ENCODE measurements at regions not wholly inside any gene's neighbourhood (a gene's known extent, or its start where the extent isn't known, plus 50 kb on each side); places are given as distances from the start of the nearest gene placed in this dataset.
"Not testable (repeated sequence)": the region's sequence is repeated elsewhere in the genome, so short reads cannot be mapped to it uniquely, and the experiment has no call there.

DNA sequence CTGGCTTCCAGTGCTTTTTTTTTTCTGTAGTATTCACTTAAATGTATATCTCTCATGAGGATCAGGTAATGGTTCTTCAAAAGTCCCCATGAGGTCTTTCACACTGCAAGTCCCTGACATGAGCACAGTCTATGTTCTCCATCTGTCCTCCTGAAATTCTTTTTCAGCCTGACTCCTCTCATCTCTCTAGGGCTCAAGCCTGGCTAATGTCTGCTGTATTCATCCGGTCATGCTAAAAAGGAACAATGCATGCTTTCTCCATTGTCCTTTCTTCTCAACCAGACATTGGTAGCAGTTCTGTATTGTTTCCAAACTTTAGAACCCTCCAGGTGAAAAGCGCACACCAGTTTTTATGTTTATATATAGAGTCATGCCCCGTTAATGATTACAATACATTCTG lies 368.3 kb upstream of the OLFM3 start:
- no peak for DNase-seq (ENCODE audit: low read depth in 4 of 4, low spot score in 3 of 4)

GRCh38 chr1:102336602-102337001 lies 339.9 kb upstream of the OLFM3 start:
- DNase-seq (ENCODE audit: low read depth in 4 of 4, low spot score in 3 of 4) = no peak

- no peak for DNase-seq (ENCODE audit: low read depth in 4 of 4, low spot score in 3 of 4)
Measured at GRCh38 chr1:102318104-102318806, 321.5 kb upstream of the OLFM3 start.

- DNase-seq (ENCODE audit: low read depth in 4 of 4, low spot score in 3 of 4) = no peak
Measured at GRCh38 chr1:102315096-102315495, 318.4 kb upstream of the OLFM3 start.

DNA sequence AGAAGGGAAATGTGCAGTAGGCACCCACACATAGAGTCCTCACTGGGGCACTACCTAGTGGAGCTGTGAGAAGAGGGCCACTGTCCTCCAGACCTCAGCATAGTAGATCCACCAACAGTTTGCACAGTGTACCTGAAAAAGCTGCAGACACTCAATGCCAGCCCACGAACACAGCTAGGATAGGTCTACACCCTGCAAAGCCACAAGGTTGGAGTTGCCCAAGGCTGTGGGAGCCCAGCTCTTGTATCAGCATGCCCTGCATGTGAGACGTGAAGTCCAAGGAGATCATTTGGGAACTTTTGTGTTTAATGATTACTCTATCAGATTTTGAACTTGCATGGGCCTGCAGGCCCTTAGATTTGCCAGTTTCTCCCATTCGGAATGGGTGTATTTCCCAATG lies 299.4 kb upstream of the OLFM3 start:
- DNase-seq (ENCODE audit: low read depth in 4 of 4, low spot score in 3 of 4) = no peak

GRCh38 chr1:102282955-102283354 lies 286.2 kb upstream of the OLFM3 start:
- no peak for DNase-seq (ENCODE audit: low read depth in 4 of 4, low spot score in 3 of 4)

DNA sequence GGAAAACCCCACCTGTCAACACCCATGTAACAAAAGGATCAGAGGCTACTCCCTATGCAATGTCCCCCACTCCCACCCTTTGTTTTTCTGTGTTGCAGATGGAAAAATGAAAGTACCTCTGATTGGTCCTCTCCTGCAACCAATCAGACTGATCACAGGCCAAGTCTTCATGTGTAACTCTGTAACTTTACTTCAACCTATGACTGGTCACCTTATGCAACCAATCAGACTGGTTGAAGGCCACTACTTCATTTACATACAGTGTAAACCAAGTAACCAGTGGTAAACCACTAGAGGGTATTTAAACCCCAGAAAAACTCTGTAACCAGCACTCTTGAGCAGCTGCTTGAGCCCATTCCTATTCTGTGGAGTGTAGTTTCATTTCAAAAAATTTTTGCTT lies 266.3 kb upstream of the OLFM3 start:
- no peak for DNase-seq (ENCODE audit: low read depth in 4 of 4, low spot score in 3 of 4)

GRCh38 chr1:102252731-102253505 lies 256.2 kb upstream of the OLFM3 start:
- DNase-seq (ENCODE audit: low read depth in 4 of 4, low spot score in 3 of 4) = no peak

GRCh38 chr1:102241431-102242338 lies 245.0 kb upstream of the OLFM3 start:
- DNase-seq (ENCODE audit: low read depth in 4 of 4, low spot score in 3 of 4) = no peak

DNA sequence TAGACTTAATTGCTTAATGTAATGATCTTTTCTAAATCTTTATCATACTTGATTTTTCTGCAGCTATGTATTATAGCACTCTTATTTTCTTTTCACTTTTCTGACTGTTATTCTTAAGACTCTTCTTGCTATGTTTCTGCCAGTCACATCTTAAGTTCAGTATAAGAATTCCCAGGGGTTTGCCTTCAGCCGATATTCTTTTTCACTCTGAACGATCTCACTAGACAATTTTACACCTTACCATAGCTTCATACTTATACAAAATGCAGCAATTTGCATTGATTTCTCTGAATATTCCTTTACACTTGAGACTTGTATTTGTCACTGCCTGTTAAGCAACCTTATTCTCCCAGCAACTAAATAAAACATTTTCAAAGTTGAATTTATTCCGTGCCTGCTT lies 242.5 kb upstream of the OLFM3 start:
- no peak for DNase-seq (ENCODE audit: low read depth in 4 of 4, low spot score in 3 of 4)

- no peak for DNase-seq (ENCODE audit: low read depth in 4 of 4, low spot score in 3 of 4)
Measured at GRCh38 chr1:102234753-102235359, 238.1 kb upstream of the OLFM3 start.

DNA sequence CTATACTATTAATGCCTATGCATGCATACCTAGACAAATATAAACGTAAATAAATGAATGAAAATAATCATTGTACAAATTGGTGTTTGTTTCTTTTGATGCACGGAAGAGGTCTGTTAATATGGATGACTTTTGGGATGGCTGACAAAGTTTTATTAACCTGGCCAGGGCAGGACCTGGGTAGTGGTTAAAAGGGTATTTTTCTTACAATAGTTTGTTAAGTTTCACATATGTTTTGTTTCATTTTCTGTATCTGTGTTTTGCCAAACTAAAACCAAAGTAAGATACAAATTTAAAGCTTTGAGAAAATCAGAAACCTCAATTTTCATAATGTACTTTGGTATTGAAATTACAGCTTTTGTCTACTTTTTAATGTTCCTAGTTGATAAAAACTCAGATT lies 222.7 kb upstream of the OLFM3 start:
- no peak for DNase-seq (ENCODE audit: low read depth in 4 of 4, low spot score in 3 of 4)

GRCh38 chr1:102210891-102211290 lies 214.2 kb upstream of the OLFM3 start:
- not testable (repeated sequence) for DNase-seq (ENCODE audit: low read depth in 4 of 4, low spot score in 3 of 4)

DNA sequence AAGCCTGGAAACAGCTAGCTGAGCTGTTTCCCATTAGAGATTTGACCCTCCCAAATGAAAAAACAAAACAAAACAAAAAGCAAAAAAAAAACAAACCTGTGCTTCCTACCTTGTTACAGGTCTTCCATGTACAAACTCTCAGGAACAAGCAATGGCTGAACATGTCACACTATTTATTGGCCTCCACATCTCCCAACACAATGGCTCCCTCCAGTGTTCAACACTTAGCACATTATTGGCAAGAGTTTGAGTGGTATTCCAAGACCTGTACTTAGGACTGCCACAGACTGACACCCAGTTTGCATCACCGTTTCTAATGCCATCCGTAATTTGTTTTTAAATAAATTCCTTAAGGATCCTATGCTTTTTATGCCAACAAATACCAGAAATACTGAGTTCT lies 195.0 kb upstream of the OLFM3 start:
- DNase-seq (ENCODE audit: low read depth in 4 of 4, low spot score in 3 of 4) = peak; percentile 31 to 43 (median 34)

GRCh38 chr1:102190429-102190828 lies 193.7 kb upstream of the OLFM3 start:
- DNase-seq (ENCODE audit: low read depth in 4 of 4, low spot score in 3 of 4) = no peak

GRCh38 chr1:102186536-102186935 lies 189.8 kb upstream of the OLFM3 start:
- DNase-seq (ENCODE audit: low read depth in 4 of 4, low spot score in 3 of 4) = no peak

DNA sequence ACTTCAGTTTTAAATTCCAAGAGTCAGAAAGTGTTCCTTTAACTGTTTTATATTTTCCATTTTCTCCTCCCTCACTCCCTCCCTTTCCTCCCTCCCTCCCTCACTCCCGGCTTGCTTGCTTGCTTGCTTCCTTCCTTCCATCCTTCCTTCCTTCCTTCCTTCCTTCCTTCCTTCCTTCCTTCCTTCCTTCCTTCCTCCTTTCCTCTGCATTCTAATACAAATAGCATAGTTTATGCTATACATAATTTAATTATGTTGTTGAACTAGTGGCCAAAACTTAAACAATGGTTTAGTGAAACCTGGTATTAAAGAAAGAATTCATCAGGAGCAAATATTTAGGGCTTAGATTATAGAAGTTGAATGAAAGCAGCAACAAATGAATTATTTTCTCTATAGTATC lies 188.5 kb upstream of the OLFM3 start:
- DNase-seq (ENCODE audit: low read depth in 4 of 4, low spot score in 3 of 4) = no peak

DNA sequence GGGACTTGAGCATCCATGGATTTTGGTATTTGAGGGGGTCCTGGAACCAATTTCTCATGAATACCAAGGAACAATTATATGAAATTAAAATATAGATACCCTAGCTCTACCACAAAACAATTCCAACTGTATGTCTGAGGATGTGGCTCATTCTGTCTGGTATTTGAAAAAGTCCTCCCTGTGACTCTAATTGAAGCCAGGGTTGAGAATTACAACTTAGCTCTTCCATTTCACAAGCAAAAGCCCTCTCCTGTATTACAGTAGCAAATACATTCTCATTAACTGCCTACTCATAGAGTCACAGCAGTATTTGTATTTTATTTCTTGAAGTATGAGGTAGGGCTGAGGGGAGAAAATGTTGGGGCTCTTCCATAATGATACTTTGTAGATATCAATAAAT lies 187.8 kb upstream of the OLFM3 start:
- no peak for DNase-seq (ENCODE audit: low read depth in 4 of 4, low spot score in 3 of 4)

DNA sequence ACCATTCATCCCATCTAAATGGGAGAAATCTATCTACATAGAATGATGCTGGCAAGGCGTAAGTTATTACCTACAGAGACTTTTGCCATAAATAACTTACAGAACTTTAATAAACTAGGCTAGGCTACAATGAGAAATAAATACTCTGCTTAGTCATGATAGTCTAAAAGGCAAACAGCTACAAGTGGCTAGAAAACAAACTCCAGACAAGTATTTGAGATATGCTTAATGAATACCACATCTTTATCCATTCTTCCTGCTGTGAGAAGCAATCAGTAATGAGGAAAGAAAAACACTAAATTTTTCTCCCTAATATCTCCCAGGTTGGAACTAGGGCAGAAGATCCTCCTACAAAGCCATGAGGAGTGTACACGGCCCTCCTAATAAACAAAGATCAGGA lies 187.0 kb upstream of the OLFM3 start:
- DNase-seq (ENCODE audit: low read depth in 4 of 4, low spot score in 3 of 4) = no peak

GRCh38 chr1:102182603-102183260 lies 186.0 kb upstream of the OLFM3 start:
- no peak for DNase-seq (ENCODE audit: low read depth in 4 of 4, low spot score in 3 of 4)
